ENCODE measurements at regions not wholly inside any gene's neighbourhood (a gene's known extent, or its start where the extent isn't known, plus 50 kb on each side); places are given as distances from the start of the nearest gene placed in this dataset.
A peak's percentile ranks its signal among the peaks of the same experiment; 100 is the strongest.

- Histone ChIP-seq H3K36me3 (ENCODE audit: control insufficient read depth, insufficient read depth, low read length) (no peaks in the 10 kb centered on the region), H3K9me3 (ENCODE audit: control insufficient read depth, insufficient read depth, low read length) (no peaks in the 10 kb centered on the region)
Observed at GRCh38 chr13:31476266-31476665, 263.1 kb upstream of the RXFP2 start.

GRCh38 chr13:31476753-31477152 is 262.6 kb upstream of the RXFP2 start:
- no peaks in the 10 kb centered on the region for H3K36me3 ChIP-seq (ENCODE audit: control insufficient read depth, insufficient read depth, low read length)
- H3K4me1 ChIP-seq (ENCODE audit: control insufficient read depth, insufficient read depth, low read length): peaks cover 3% of the 10 kb centered on the region; the same call in 1 of the 2 replicates
- no peak overlapping the region for H3K27ac ChIP-seq (ENCODE audit: low read depth, low read length)
- no peaks in the 10 kb centered on the region for H3K9me3 ChIP-seq (ENCODE audit: control insufficient read depth, insufficient read depth, low read length)
- no peak overlapping the region for H3K4me3 ChIP-seq (ENCODE audit: low read depth, low read length)
- H3K9ac ChIP-seq (ENCODE audit: low read depth, low read length): no peak overlapping the region
- H3K27me3 ChIP-seq (ENCODE audit: control insufficient read depth, insufficient read depth, low read length): no peaks in the 10 kb centered on the region

More at GRCh38 chr13:31476266-31476665, 263.1 kb upstream of the RXFP2 start:
- H3K27me3 ChIP-seq (ENCODE audit: control insufficient read depth, insufficient read depth, low read length): no peaks in the 10 kb centered on the region
- H3K4me1 ChIP-seq (ENCODE audit: control insufficient read depth, insufficient read depth, low read length): peaks cover 3% of the 10 kb centered on the region; the same call in 1 of the 2 replicates
- H3K4me3 ChIP-seq (ENCODE audit: low read depth, low read length): no peak overlapping the region
- H3K27ac ChIP-seq (ENCODE audit: low read depth, low read length): no peak overlapping the region
- no peak overlapping the region for H3K9ac ChIP-seq (ENCODE audit: low read depth, low read length)

DNA sequence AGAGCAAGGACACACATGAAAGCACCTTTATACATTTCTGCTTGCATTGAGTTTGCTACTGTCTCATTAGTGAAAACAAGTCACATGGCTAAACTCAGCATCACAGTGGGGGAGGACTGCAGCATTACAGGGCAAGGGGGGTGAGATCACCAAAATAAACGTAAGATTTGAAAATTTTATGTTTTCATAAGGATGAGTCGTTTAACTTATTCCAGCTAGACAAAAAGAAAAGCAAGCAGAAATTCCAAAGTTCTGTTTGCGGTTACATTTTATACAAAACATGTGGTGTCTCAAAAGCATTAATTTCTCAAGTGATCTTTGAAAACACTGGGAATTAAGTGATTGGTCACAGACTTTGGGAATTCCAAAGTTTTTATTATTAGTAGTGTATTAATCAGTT is 261.4 kb upstream of the RXFP2 start:
- peaks cover 3% of the 10 kb centered on the region; the same call in 1 of the 2 replicates for H3K4me1 ChIP-seq (ENCODE audit: control insufficient read depth, insufficient read depth, low read length)
- H3K4me3 ChIP-seq (ENCODE audit: low read depth, low read length): no peak overlapping the region
- no peak overlapping the region for H3K27ac ChIP-seq (ENCODE audit: low read depth, low read length)
- H3K9me3 ChIP-seq (ENCODE audit: control insufficient read depth, insufficient read depth, low read length): no peaks in the 10 kb centered on the region
- no peak overlapping the region for H3K9ac ChIP-seq (ENCODE audit: low read depth, low read length)
- no peaks in the 10 kb centered on the region for H3K27me3 ChIP-seq (ENCODE audit: control insufficient read depth, insufficient read depth, low read length)
- no peaks in the 10 kb centered on the region for H3K36me3 ChIP-seq (ENCODE audit: control insufficient read depth, insufficient read depth, low read length)

DNA sequence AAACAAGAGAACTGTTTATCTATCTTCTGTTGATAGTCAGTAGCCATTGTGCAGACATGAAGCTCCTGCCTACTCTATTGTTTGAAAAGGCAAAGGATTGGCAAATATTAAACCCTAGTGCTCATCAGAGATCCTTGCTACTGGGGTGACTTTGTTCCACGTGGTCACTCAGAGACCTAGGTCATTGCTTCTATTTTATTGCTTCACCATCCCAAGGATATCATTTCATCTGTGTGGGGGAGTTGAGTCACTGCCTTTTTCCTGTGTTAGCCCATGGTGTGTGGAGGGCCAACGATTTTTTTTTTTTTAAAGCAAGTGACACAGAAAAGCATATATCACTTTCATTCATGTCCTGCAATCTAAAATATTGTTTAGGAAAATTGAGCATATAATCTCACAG is 254.1 kb upstream of the RXFP2 start:
- H3K4me1 ChIP-seq (ENCODE audit: control insufficient read depth, insufficient read depth, low read length): no peaks in the 10 kb centered on the region
- H3K4me3 ChIP-seq (ENCODE audit: low read depth, low read length): no peak overlapping the region
- peak overlapping the region; percentile 42 for H3K27ac ChIP-seq (ENCODE audit: low read depth, low read length)
- H3K36me3 ChIP-seq (ENCODE audit: control insufficient read depth, insufficient read depth, low read length): no peaks in the 10 kb centered on the region
- no peaks in the 10 kb centered on the region for H3K27me3 ChIP-seq (ENCODE audit: control insufficient read depth, insufficient read depth, low read length)
- no peaks in the 10 kb centered on the region for H3K9me3 ChIP-seq (ENCODE audit: control insufficient read depth, insufficient read depth, low read length)
- no peak overlapping the region for H3K9ac ChIP-seq (ENCODE audit: low read depth, low read length)

DNA sequence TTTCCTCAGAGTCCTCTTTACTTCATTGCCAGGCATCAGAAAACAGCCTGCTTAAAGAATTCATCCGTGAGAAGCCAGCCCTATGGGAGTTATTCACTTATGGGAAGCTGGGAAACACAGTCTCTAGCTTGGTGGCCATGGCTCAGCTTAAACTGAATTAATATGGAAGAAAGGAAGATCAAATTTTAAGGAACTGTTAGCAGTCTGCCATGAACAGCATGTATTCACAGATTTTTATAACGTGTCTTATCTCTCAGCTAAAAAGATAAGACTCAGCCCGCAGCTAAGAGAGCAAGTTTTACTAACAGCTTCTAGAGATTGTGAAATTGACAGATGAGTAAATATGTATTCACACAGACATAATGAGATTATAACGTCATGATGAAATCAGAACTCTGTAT is 253.7 kb upstream of the RXFP2 start:
- Histone ChIP-seq H3K9ac (ENCODE audit: low read depth, low read length) (no peak overlapping the region), H3K27me3 (ENCODE audit: control insufficient read depth, insufficient read depth, low read length) (no peaks in the 10 kb centered on the region), H3K4me3 (ENCODE audit: low read depth, low read length) (no peak overlapping the region), H3K36me3 (ENCODE audit: control insufficient read depth, insufficient read depth, low read length) (no peaks in the 10 kb centered on the region), H3K27ac (ENCODE audit: low read depth, low read length) (peak overlapping the region; percentile 42), H3K9me3 (ENCODE audit: control insufficient read depth, insufficient read depth, low read length) (no peaks in the 10 kb centered on the region), H3K4me1 (ENCODE audit: control insufficient read depth, insufficient read depth, low read length) (no peaks in the 10 kb centered on the region)

DNA sequence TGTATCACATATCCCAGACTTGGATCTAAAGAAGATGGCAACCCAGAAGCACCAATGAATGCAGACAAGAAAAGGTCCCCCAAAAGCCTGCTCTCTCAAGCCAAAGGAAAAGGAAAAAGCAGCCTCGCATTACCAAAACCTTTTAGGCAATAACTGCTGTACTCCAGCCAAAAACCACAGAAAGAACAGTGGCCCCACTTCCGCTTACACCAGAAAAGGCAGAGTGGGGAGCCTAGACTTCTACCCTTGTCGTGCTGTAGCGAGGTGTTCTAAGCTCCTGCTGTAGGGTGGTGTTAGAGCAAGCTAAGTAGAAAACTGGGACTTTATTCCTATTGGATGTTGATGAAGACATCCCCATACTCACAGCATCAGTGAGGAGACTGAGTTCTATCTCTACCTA is 244.0 kb upstream of the RXFP2 start:
- Histone ChIP-seq H3K36me3 (ENCODE audit: control insufficient read depth, insufficient read depth, low read length) (no peaks in the 10 kb centered on the region), H3K4me1 (ENCODE audit: control insufficient read depth, insufficient read depth, low read length) (no peaks in the 10 kb centered on the region), H3K27me3 (ENCODE audit: control insufficient read depth, insufficient read depth, low read length) (no peaks in the 10 kb centered on the region), H3K9me3 (ENCODE audit: control insufficient read depth, insufficient read depth, low read length) (peaks cover 3% of the 10 kb centered on the region; the same call in 1 of the 2 replicates), H3K27ac (ENCODE audit: low read depth, low read length) (no peak overlapping the region), H3K4me3 (ENCODE audit: low read depth, low read length) (no peak overlapping the region), H3K9ac (ENCODE audit: low read depth, low read length) (no peak overlapping the region)

DNA sequence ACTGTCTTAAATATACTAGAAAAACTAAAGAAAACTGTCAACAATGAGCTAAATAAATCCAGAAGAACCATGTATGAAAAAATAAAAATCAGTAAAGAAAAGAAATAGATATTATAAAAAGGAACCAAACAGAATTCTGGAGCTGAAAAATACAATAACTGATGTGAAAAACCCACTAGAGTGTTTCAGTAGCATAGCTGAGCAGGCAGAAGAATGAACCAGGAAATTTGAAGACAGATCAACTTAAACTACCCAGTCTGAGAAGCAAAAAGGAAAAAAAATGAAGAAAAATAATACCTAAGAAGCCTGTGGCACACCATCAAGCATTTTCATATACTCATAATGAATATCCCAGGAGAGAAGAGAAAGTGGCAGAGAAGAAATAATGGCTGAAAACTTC is 240.1 kb upstream of the RXFP2 start:
- Histone ChIP-seq H3K4me1 (ENCODE audit: control insufficient read depth, insufficient read depth, low read length) (no peaks in the 10 kb centered on the region), H3K27ac (ENCODE audit: low read depth, low read length) (no peak overlapping the region), H3K9me3 (ENCODE audit: control insufficient read depth, insufficient read depth, low read length) (peaks cover 3% of the 10 kb centered on the region; the same call in 1 of the 2 replicates), H3K36me3 (ENCODE audit: control insufficient read depth, insufficient read depth, low read length) (no peaks in the 10 kb centered on the region), H3K4me3 (ENCODE audit: low read depth, low read length) (no peak overlapping the region), H3K9ac (ENCODE audit: low read depth, low read length) (no peak overlapping the region), H3K27me3 (ENCODE audit: control insufficient read depth, insufficient read depth, low read length) (no peaks in the 10 kb centered on the region)

GRCh38 chr13:31503626-31504025 is 235.7 kb upstream of the RXFP2 start:
- no peak overlapping the region for H3K9ac ChIP-seq (ENCODE audit: low read depth, low read length)
- H3K27me3 ChIP-seq (ENCODE audit: control insufficient read depth, insufficient read depth, low read length): no peaks in the 10 kb centered on the region
- no peak overlapping the region for H3K4me3 ChIP-seq (ENCODE audit: low read depth, low read length)
- no peaks in the 10 kb centered on the region for H3K36me3 ChIP-seq (ENCODE audit: control insufficient read depth, insufficient read depth, low read length)
- no peaks in the 10 kb centered on the region; the same call in 1 of the 2 replicates for H3K9me3 ChIP-seq (ENCODE audit: control insufficient read depth, insufficient read depth, low read length)
- no peaks in the 10 kb centered on the region for H3K4me1 ChIP-seq (ENCODE audit: control insufficient read depth, insufficient read depth, low read length)
- no peak overlapping the region for H3K27ac ChIP-seq (ENCODE audit: low read depth, low read length)

DNA sequence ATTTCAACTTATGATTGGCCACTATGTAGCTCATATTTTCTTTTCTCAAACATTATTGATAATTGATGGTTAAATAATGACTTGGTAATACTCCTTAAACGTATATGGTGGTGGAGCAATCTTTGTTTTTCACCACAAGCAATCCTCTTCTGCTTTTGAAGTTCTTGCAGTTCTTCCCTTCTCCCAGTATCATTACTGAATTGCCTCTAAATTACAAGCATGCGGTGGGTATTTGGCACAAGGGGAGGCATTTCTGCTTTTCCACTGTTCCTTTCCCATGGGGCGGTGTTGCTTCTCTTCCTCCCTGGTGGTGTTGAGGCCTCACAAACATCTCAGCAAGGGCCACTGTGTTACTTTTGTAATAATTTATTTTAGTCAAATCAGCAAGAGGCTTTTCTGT is 234.4 kb upstream of the RXFP2 start:
- no peak overlapping the region for H3K9ac ChIP-seq (ENCODE audit: low read depth, low read length)
- no peaks in the 10 kb centered on the region for H3K36me3 ChIP-seq (ENCODE audit: control insufficient read depth, insufficient read depth, low read length)
- no peak overlapping the region for H3K4me3 ChIP-seq (ENCODE audit: low read depth, low read length)
- no peaks in the 10 kb centered on the region for H3K4me1 ChIP-seq (ENCODE audit: control insufficient read depth, insufficient read depth, low read length)
- H3K27ac ChIP-seq (ENCODE audit: low read depth, low read length): no peak overlapping the region
- no peaks in the 10 kb centered on the region for H3K9me3 ChIP-seq (ENCODE audit: control insufficient read depth, insufficient read depth, low read length)
- no peaks in the 10 kb centered on the region for H3K27me3 ChIP-seq (ENCODE audit: control insufficient read depth, insufficient read depth, low read length)

GRCh38 chr13:31512331-31512730 is 227.0 kb upstream of the RXFP2 start:
- H3K36me3 ChIP-seq (ENCODE audit: control insufficient read depth, insufficient read depth, low read length): no peaks in the 10 kb centered on the region
- H3K27me3 ChIP-seq (ENCODE audit: control insufficient read depth, insufficient read depth, low read length): no peaks in the 10 kb centered on the region

GRCh38 chr13:31514932-31515331 is 224.4 kb upstream of the RXFP2 start:
- no peak overlapping the region for H3K4me3 ChIP-seq (ENCODE audit: low read depth, low read length)
- no peaks in the 10 kb centered on the region for H3K27me3 ChIP-seq (ENCODE audit: control insufficient read depth, insufficient read depth, low read length)
- H3K4me1 ChIP-seq (ENCODE audit: control insufficient read depth, insufficient read depth, low read length): peaks cover 7% of the 10 kb centered on the region
- H3K9me3 ChIP-seq (ENCODE audit: control insufficient read depth, insufficient read depth, low read length): no peaks in the 10 kb centered on the region
- no peaks in the 10 kb centered on the region for H3K36me3 ChIP-seq (ENCODE audit: control insufficient read depth, insufficient read depth, low read length)
- no peak overlapping the region for H3K27ac ChIP-seq (ENCODE audit: low read depth, low read length)
- H3K9ac ChIP-seq (ENCODE audit: low read depth, low read length): no peak overlapping the region

More at GRCh38 chr13:31512331-31512730, 227.0 kb upstream of the RXFP2 start:
- Histone ChIP-seq H3K27ac (ENCODE audit: low read depth, low read length) (no peak overlapping the region), H3K4me3 (ENCODE audit: low read depth, low read length) (no peak overlapping the region), H3K9me3 (ENCODE audit: control insufficient read depth, insufficient read depth, low read length) (no peaks in the 10 kb centered on the region), H3K4me1 (ENCODE audit: control insufficient read depth, insufficient read depth, low read length) (peaks cover 7% of the 10 kb centered on the region), H3K9ac (ENCODE audit: low read depth, low read length) (no peak overlapping the region)

GRCh38 chr13:31515427-31515826 is 223.9 kb upstream of the RXFP2 start:
- Histone ChIP-seq H3K9ac (ENCODE audit: low read depth, low read length) (no peak overlapping the region), H3K4me1 (ENCODE audit: control insufficient read depth, insufficient read depth, low read length) (peaks cover 7% of the 10 kb centered on the region), H3K36me3 (ENCODE audit: control insufficient read depth, insufficient read depth, low read length) (no peaks in the 10 kb centered on the region), H3K4me3 (ENCODE audit: low read depth, low read length) (no peak overlapping the region), H3K9me3 (ENCODE audit: control insufficient read depth, insufficient read depth, low read length) (no peaks in the 10 kb centered on the region), H3K27me3 (ENCODE audit: control insufficient read depth, insufficient read depth, low read length) (no peaks in the 10 kb centered on the region), H3K27ac (ENCODE audit: low read depth, low read length) (no peak overlapping the region)
